Hippocampal formation (tissue), 2 donors: ENCODE measurements at regions not wholly inside any gene's neighbourhood (a gene's known extent, or its start where the extent isn't known, plus 50 kb on each side); places are given as distances from the start of the nearest gene placed in this dataset.

Experiments
- DNase-seq, 2 donors: peaks; one replicate each; lab custom pipeline; 2025; lab: John Stamatoyannopoulos, UW

DNA sequence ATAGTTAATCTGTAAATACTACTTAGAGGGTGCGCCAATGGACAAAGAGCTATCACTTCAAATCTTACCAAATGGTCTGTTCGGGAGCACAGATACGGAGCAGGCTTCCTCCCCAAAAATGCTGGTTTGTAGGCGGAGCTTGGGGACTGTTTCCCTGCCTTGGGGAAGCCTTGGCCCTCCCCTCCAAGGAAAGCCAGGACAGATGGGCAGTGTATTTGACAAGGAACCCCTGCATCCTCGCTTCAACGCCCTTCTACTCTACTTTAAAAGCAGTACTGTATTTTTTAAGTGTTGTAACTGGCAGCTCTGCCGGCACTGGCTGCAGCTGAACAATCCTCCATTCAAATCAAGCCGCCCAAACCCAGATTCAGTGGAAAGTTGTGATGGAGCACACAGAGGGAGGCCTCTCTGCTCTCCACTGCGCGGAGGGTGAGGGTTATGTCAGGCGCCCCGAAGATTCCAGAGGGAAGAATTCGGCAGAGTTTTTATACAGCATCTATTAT is 83.1 kb upstream of the FNDC3B start:
- DNase-seq, result no peak

- no peak for DNase-seq
Measured at GRCh38 chr3:171956705-171957104, 82.7 kb upstream of the FNDC3B start.

GRCh38 chr3:171959532-171960089 is 79.8 kb upstream of the FNDC3B start:
- no peak for DNase-seq

GRCh38 chr3:171960159-171960558 is 79.2 kb upstream of the FNDC3B start:
- no peak for DNase-seq

- no peak for DNase-seq
Measured at GRCh38 chr3:171962137-171962720, 77.1 kb upstream of the FNDC3B start.

DNA sequence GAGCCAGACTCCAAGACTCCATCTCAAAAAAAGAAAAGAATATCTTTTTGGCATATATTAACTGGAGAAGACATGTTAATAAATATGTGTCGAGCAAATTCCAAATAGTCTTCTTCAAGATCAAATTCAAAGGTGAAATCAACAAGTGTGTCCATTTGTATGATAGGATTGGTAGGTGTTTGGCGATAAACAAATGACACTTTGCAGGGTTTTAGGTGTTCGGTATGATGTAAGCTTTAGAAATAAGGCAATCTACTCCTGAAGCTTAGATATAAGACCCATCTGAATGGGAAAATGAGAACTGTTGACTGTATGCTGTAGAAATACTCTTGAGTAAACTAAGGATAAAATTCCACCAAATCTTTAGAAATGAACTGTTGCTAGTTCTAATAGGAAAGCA is 75.8 kb upstream of the FNDC3B start:
- no peak for DNase-seq

GRCh38 chr3:171965067-171965712 is 74.2 kb upstream of the FNDC3B start:
- DNase-seq, result no peak

GRCh38 chr3:171966533-171967136 is 72.7 kb upstream of the FNDC3B start:
- no peak for DNase-seq

DNA sequence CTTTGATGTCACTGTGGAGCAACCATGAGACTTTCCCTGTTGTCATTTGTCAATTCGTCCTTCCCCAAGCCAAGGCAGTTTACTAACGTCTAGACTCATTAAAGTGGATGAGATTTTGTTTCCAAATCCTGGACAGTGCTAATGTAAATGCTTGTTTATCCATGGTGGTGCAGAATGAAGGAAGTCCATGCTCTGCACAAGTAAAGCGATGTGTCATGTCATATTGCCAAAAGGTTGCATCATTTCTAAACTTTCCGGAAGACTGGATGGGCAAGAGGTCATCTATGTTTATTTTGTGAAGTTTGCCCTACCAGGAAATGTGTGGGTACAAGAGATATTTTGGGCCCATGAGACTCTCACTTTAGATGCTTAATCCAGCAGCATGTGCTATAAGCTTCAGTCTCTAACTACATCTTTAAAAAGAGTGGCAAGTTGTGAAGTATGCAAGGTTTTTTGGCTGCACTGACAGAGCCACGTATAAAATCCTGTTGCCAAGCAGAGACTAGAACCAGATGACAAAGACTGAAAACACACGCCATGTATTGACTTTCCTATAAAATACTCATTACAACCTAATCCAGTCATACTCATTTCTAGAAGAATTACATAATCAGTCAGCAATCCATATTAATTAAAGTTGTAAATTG is 72.1 kb upstream of the FNDC3B start:
- no peak for DNase-seq

- DNase-seq, result no peak
Measured at GRCh38 chr3:171967932-171968678, 71.3 kb upstream of the FNDC3B start.

DNA sequence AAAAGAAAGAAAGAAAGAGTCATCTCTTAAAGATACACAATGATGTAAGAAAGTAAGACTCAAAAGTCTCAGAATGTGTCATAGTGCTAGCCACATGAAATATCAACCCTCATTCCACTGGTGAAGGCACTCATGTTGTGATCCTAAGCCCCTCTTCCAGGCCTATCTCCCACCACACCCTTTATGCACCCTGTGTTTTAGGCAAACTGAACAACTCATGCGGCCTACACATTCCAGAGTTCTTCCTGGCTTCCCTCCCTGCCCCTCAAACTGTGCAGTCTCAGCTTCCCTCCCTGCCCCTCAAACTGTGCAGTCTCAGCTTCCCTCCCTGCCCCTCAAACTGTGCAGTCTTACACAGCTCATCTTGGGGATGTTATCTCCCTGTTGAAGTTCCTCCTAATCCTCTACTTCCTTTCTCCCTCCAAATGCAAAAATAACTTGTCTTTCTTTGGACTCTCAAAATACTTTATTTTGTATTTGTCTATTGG is 69.0 kb upstream of the FNDC3B start:
- DNase-seq, result no peak

DNA sequence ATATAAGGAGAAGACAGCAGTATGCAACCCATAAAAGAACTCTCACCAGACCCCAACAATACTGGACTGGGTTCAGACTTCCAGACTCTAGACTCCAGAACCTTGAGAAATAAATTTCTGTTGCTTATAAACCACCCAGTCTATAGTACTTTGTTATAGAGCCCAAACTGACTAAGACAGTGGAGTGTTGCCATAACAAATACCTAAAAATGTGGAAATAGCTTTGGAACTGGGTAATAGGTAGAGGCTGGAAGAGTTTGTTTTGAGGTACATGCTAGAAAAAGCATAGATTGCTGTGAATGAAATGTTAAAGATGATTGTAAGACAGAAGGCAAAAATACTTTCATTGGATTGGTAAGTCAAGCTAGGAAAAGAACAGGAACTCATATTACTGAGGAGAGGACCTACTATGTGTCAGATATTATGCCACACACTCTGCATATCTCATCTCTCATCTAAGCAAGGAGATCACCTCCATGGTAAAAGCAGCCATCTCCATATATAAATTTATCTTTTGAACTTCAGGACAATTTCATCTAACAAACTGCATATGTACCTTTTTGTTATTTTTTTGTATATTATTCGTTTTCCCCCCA is 67.4 kb upstream of the FNDC3B start:
- DNase-seq, result no peak

DNA sequence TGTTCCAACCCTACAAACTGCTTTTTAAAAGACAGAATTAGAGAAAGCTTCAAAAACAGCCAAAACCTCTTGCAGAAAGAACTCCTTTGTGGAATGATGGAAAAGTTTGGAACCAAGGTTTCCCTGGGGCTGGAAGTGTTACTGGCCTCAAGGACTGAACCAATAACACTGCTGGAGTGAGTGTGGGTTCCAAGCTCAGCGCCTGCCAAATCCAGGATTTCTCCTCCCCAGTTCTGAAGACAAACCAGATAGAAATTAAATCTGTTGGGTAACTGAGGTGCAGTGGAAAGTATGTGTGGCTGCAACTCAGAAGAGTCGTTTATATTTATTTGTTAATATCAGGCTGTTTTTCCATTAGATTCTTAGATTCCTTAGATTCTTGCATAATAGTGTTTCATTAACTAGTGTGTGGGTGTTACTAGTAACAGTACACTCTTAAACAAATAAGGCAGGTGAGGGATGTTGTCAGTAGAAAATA is 66.5 kb upstream of the FNDC3B start:
- no peak for DNase-seq

DNA sequence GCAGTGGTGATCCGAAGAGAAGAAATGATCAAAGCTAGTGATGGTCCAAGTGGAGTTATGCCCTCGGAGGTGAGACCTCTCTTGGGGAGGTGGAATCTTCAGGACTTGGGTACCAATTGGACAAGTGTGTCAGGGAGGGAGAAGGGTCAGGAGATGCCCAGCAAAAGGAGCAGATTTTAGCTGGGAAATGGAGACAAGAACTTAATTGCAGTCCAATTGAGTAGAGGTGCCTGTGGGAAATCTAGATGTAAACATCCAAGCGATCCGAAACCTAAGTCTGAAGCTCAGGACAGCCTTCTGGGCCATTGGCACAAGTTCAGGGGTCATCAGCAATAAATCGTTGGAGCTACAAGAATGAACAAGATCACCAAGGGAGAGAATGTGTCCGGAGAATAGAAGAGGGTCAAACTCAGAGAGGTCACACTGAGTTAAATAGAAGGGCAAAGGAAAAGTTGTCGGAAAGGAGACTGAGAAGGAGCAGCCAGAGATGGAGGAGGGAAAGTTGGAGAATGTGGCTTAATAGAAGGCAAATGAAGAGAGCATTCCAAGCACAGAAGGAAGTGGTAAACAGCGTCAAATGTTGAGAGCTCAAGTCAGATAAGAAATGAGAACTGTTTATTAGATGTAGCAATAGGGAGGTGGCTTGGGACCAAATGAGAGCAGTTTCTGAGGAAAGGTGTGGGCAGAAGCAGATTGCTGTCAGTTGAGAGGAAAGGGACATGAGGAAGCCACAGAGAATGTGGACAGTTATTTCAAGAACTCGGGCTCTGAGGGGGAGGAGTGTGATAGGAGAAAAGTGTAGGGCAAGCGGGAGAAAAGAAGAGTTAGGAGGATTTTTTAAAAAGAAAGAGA is 64.2 kb upstream of the FNDC3B start:
- no peak for DNase-seq

DNA sequence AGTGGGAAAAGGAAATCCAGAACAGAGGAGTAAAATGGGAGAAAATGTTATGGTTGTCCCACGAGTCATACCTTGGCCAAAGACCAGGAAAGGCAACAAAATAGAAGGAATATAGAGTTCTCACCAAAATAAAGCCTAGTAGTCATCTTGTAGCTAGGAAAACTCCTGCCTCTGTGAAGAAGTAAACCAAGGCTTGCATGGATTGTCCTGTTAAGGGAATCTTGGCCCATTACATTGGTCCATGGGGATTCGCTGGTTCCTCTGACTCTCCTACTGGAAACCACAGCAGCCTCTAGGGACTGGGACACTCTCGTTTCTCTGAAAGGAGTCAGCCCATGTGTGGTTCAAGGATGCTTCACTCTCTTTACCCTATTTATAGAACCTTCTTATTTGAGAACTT is 62.9 kb upstream of the FNDC3B start:
- no peak for DNase-seq

DNA sequence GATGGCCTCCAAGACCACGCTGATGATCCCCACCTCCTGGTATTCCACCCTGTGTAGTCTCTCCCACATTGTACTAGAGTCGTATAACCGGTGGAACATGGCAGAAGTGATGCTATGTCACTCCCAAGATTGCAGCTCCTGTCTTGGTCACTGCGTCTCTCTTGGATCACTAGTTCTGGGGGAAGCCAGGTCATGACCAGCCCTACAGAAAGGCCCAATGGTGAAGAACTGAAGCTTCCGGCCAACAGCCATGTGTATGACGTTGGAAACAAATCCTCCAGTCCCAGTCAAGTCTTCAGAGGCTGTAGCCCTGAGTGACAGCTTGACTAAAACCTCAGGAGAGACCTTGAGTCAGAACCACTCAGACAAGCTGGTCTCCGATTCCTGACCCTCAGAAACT is 61.9 kb upstream of the FNDC3B start:
- no peak for DNase-seq

DNA sequence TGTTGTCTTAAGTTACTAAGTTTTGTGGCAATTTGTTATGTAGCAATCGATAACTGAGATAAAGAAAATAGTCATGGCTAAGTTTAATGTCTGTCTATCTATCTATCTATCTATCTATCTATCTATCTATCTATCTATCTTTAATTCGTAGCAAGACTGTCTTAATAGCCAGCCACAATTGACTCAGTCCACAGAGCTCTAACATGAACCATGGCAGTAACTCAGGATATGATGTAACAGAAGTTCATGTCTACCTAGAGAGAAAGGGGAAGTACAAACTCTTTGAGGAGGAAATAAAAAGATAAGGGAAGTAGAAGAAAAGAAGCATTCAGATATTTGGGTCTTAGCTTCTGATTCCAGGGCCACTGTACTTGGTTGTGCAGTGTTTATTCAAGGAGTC is 61.5 kb upstream of the FNDC3B start:
- no peak for DNase-seq

- no peak for DNase-seq
Measured at GRCh38 chr3:171978390-171978789, 61.0 kb upstream of the FNDC3B start.

- no peak for DNase-seq
Measured at GRCh38 chr3:171979081-171979480, 60.3 kb upstream of the FNDC3B start.

DNA sequence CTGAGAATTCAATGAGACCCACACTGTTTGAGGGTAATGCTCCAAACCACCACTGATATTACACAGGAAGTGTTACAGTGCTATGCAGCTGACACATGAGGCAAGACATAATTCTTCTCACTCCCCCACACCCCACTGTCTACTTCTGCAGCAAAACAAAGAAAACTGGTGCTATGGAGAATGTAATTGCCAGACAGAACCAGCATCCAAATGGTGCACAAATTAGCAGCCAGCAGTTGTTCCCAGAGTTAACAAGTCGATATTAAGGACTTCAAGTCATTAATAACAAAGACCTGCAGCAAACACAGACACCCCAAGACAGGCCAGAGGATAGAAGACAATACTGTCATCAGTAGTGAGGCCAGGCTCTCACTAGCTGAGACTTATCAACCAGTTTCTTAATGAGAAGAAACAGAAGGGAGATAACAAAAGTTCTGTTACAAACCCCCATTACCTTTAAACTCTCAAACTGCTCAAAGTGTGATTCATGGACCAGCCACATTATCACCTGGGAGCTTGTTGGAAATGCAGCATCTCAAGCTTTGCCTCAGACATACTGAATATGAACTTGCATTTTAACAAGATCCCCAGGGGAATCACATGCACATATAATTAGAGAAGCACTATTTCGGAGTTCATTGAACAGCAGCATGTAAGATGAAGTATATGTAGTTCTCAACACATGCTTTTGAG is 58.7 kb upstream of the FNDC3B start:
- no peak for DNase-seq
